ENCODE measurements at regions not wholly inside any gene's neighbourhood (a gene's known extent, or its start where the extent isn't known, plus 50 kb on each side); places are given as distances from the start of the nearest gene placed in this dataset.

DNA sequence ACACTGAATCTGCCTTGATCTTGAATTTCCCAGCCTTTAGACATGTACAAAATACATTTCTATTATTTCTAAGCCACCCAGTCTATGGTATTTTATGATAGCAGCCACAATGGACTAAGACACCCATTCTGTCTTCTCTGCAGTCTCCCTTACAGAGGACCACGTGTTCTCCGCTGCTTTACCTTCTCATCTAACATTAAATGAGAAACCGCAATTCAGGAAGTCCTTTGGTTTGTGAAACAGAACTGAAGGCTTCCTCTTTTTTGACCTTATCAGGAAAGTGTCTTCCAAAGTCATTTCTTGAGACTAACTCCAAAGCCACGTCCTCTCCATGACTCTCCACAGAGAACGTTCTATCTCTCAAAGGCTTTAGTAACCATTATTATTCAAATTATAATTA lies 560.1 kb downstream of the OMA1 start:
- TF ChIP-seq, protein P1, sequence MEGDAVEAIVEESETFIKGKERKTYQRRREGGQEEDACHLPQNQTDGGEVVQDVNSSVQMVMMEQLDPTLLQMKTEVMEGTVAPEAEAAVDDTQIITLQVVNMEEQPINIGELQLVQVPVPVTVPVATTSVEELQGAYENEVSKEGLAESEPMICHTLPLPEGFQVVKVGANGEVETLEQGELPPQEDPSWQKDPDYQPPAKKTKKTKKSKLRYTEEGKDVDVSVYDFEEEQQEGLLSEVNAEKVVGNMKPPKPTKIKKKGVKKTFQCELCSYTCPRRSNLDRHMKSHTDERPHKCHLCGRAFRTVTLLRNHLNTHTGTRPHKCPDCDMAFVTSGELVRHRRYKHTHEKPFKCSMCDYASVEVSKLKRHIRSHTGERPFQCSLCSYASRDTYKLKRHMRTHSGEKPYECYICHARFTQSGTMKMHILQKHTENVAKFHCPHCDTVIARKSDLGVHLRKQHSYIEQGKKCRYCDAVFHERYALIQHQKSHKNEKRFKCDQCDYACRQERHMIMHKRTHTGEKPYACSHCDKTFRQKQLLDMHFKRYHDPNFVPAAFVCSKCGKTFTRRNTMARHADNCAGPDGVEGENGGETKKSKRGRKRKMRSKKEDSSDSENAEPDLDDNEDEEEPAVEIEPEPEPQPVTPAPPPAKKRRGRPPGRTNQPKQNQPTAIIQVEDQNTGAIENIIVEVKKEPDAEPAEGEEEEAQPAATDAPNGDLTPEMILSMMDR (conservative IDR thresholded peaks at IDR 0.05 in 1 of 2, IDR thresholded peaks at IDR 0.05 in 1 of 2; ENCODE audit: extremely low read depth in 1 of 2, insufficient read depth in 1 of 2, low read depth in 1 of 2, low read length in 2 of 2) = no peak
- no peak for TF ChIP-seq EZH2 (IDR thresholded peaks at IDR 0.05; ENCODE audit: borderline replicate concordance, low read length)

Measured in mammary epithelial cell (primary cell).